Naive B cell (primary cell): ENCODE measurements at regions not wholly inside any gene's neighbourhood (a gene's known extent, or its start where the extent isn't known, plus 50 kb on each side); places are given as distances from the start of the nearest gene placed in this dataset.

Source experiments
- ATAC-seq, 2 donors: fragments of 150-1000 bp; cut with Tn5 transposase; 2 replicates each; pipeline ENCODE4 v1.10.0; 2021; ENCODE audit warnings: low read depth in 2 of 2, mild to moderate bottlenecking in 2 of 2, moderate library complexity in 2 of 2
- DNase-seq: peaks from one replicate; pipeline ENCODE4 v3.0.0; 2022
- H3K27ac Mint-ChIP-seq, 6 donors: one replicate each; pipeline ENCODE4 v1.8.0; 2020 to 2022; ENCODE audit warnings: mild to moderate bottlenecking in 6 of 6, mixed read lengths in 6 of 6, moderate library complexity in 5 of 6, inconsistent platforms in 2 of 6
- H3K27me3 Mint-ChIP-seq, 3 donors: one replicate each; pipeline ENCODE4 v1.8.0; 2021 to 2022; ENCODE audit warnings: mixed read lengths in 3 of 3, mild to moderate bottlenecking in 1 of 3
- H3K36me3 Mint-ChIP-seq, 2 donors: one replicate each; pipeline ENCODE4 v1.8.0; 2020 to 2022; ENCODE audit warnings: mixed read lengths in 2 of 2, inconsistent platforms in 1 of 2, mild to moderate bottlenecking in 1 of 2
- H3K4me1 Mint-ChIP-seq, 3 donors: one replicate each; pipeline ENCODE4 v1.8.0; 2020 to 2022; ENCODE audit warnings: mixed read lengths in 3 of 3, inconsistent platforms in 1 of 3, mild to moderate bottlenecking in 1 of 3, moderate library complexity in 1 of 3
- H3K4me3 Mint-ChIP-seq, 8 donors: one replicate each; pipeline ENCODE4 v1.8.0; 2020 to 2022; ENCODE audit warnings: mild to moderate bottlenecking in 8 of 8, mixed read lengths in 8 of 8, moderate library complexity in 8 of 8, inconsistent platforms in 2 of 8
- H3K9me3 Mint-ChIP-seq, 7 donors: one replicate each; pipeline ENCODE4 v1.8.0; 2020 to 2022; ENCODE audit warnings: mixed read lengths in 7 of 7, mild to moderate bottlenecking in 5 of 7, inconsistent platforms in 2 of 7, moderate library complexity in 1 of 7

- no peaks in the 10 kb centered on the region for H3K27me3 Mint-ChIP-seq
- H3K4me1 Mint-ChIP-seq: no peaks in the 10 kb centered on the region
- no peak for ATAC-seq
- no peak overlapping the region for H3K4me3 Mint-ChIP-seq
- DNase-seq: no peak
- peaks cover 0 to 6% (median 3%) of the 10 kb centered on the region in 7 donors for H3K9me3 Mint-ChIP-seq
- H3K36me3 Mint-ChIP-seq: no peaks in the 10 kb centered on the region
- no peak overlapping the region for H3K27ac Mint-ChIP-seq
These were observed 409.5 kb upstream of the GCFC2 start for GRCh38 chr2:76120176-76120575.

DNA sequence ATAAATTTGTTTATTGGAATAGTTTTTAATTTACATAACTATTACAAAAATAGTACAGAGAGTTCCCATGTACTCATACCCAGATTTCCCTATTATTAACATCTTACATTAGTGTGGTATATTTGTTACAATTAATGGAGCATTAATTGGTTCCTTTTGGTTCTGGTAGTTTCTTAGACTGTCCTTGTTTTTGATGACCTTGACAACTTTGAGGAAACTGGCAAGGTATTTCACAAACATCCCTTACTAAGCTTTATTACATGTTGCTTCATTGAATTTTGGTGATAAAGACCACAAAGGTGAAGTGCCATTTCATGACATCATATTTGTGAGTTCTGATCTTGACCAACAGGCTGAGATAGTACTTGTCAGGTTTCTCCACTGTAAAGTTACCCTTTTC lies 379.0 kb upstream of the GCFC2 start:
- Mint-ChIP-seq H3K9me3 (peaks cover 0 to 14% (median 4%) of the 10 kb centered on the region in 7 donors), H3K4me1 (no peaks in the 10 kb centered on the region), H3K27ac (no peak overlapping the region), H3K4me3 (no peak overlapping the region), H3K27me3 (no peaks in the 10 kb centered on the region), H3K36me3 (no peaks in the 10 kb centered on the region)
- no peak for ATAC-seq
- no peak for DNase-seq

DNA sequence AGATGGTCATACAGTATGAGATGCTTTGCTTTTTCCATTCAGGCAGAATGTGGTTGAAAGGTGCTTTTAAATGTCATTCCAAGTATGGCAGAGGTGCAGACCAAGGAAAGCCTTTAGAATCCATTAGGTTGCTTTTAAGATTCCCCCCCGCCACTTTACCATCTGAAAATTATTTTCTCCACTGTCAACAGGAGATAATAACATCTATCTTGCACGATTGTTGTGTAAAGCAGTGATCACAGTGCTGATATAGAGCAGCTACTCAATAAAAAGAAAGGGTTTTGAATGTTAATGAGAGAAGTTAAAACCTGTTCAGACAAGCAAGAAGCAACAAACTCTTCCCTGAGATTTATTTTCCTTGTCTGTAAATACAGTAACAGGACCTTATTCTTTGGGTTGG lies 372.5 kb upstream of the GCFC2 start:
- Mint-ChIP-seq H3K4me3 (no peak overlapping the region), H3K27me3 (no peaks in the 10 kb centered on the region), H3K4me1 (no peaks in the 10 kb centered on the region), H3K36me3 (no peaks in the 10 kb centered on the region), H3K9me3 (peaks cover 0 to 9% (median 0%) of the 10 kb centered on the region in 7 donors), H3K27ac (no peak overlapping the region)
- DNase-seq (no peak), ATAC-seq (no peak)

- peaks cover 0 to 7% (median 0%) of the 10 kb centered on the region in 7 donors for H3K9me3 Mint-ChIP-seq
- H3K4me3 Mint-ChIP-seq: no peak overlapping the region
- H3K36me3 Mint-ChIP-seq: no peaks in the 10 kb centered on the region
- no peaks in the 10 kb centered on the region for H3K27me3 Mint-ChIP-seq
- no peaks in the 10 kb centered on the region for H3K4me1 Mint-ChIP-seq
- DNase-seq: no peak
- ATAC-seq: no peak
- H3K27ac Mint-ChIP-seq: no peak overlapping the region
These were observed 371.8 kb upstream of the GCFC2 start for GRCh38 chr2:76082509-76082908.

DNA sequence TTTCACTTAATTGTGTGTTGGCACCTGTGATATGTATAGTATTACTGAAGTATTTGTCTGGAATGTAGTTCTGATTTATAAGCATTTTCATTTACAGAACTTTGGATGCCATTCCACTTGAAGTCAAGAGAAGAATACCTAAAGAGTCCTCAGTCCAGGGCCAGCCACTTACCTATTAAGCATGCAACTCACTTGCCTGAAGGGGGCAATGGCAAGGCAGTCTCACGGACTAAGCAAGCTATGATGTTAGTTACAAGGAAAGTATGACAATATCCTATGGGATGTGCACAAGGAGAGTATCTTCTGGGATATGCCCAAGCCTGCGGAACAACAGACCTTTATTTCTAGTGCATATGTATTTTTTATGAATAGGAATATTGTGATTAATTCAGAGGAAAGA lies 369.4 kb upstream of the GCFC2 start:
- DNase-seq (no peak), ATAC-seq (no peak)
- no peak overlapping the region for H3K4me3 Mint-ChIP-seq
- H3K36me3 Mint-ChIP-seq: no peaks in the 10 kb centered on the region
- H3K27ac Mint-ChIP-seq: no peak overlapping the region
- H3K27me3 Mint-ChIP-seq: no peaks in the 10 kb centered on the region
- H3K9me3 Mint-ChIP-seq: peaks cover 0 to 3% (median 0%) of the 10 kb centered on the region in 7 donors
- no peaks in the 10 kb centered on the region for H3K4me1 Mint-ChIP-seq

DNA sequence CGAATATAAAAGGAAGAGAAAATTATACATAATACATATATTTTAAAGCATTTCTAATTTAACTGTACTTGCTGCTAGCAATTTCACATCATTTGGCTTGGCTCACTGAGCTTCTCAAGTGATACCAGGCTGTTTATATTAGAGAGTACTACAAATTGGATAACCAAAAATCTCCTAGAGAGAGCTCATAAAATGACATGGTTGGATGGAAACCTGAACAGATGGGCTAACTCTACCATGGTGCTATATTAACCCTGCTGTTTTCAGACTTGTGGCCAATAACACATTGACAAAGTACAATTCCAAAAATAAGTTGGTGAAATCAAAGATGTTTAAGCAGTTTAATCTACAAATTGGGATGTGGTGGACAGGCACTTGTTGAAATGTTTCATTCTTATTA lies 364.4 kb upstream of the GCFC2 start:
- H3K9me3 Mint-ChIP-seq: peaks cover 0 to 4% (median 3%) of the 10 kb centered on the region in 7 donors
- no peaks in the 10 kb centered on the region for H3K4me1 Mint-ChIP-seq
- H3K27me3 Mint-ChIP-seq: no peaks in the 10 kb centered on the region
- no peak overlapping the region for H3K4me3 Mint-ChIP-seq
- ATAC-seq (no peak), DNase-seq (no peak)
- no peak overlapping the region for H3K27ac Mint-ChIP-seq
- H3K36me3 Mint-ChIP-seq: no peaks in the 10 kb centered on the region

DNA sequence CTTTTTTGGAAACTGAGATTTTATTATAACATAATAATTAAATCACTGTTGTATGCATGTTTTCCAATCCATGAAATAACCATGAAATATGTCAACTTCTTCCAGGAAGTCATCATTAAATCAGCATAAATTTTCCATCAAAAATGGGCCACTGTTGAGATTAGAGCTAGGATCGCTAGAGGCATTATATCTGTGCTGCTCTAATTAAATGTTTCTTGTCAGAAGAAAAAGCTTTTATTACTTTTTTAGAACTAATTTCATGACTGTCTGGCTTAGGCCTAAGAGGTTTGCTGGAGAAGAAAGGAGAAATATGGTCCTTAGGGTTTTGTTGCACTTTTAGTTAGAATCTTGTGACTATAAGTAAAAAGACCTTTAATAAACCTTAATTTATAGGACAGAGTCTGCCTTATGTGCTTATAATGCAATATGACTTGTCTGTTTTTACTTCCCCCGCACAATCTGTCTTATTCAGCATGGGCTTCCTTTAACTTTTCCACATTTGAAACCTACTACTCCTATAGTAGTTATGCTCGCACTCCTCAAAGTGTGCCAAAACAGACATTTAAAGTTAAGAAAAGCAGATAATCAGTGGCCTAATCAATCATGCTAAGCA lies 363.4 kb upstream of the GCFC2 start:
- H3K9me3 Mint-ChIP-seq: peaks cover 0 to 6% (median 4%) of the 10 kb centered on the region in 7 donors
- H3K27ac Mint-ChIP-seq: no peak overlapping the region
- no peaks in the 10 kb centered on the region for H3K4me1 Mint-ChIP-seq
- no peaks in the 10 kb centered on the region for H3K36me3 Mint-ChIP-seq
- DNase-seq: no peak
- H3K4me3 Mint-ChIP-seq: no peak overlapping the region
- no peaks in the 10 kb centered on the region for H3K27me3 Mint-ChIP-seq
- no peak for ATAC-seq

GRCh38 chr2:76050196-76050595 lies 339.5 kb upstream of the GCFC2 start:
- Mint-ChIP-seq H3K9me3 (peaks cover 3 to 31% (median 7%) of the 10 kb centered on the region in 7 donors), H3K27me3 (no peaks in the 10 kb centered on the region)

GRCh38 chr2:76044701-76045100 lies 334.0 kb upstream of the GCFC2 start:
- no peak overlapping the region for H3K27ac Mint-ChIP-seq
- H3K4me3 Mint-ChIP-seq: no peak overlapping the region
- peaks cover 1 to 26% (median 8%) of the 10 kb centered on the region in 7 donors for H3K9me3 Mint-ChIP-seq
- H3K4me1 Mint-ChIP-seq: no peaks in the 10 kb centered on the region
- no peaks in the 10 kb centered on the region for H3K36me3 Mint-ChIP-seq
- H3K27me3 Mint-ChIP-seq: no peaks in the 10 kb centered on the region
- DNase-seq: no peak
- no peak for ATAC-seq

More at GRCh38 chr2:76050196-76050595, 339.5 kb upstream of the GCFC2 start:
- Mint-ChIP-seq H3K4me1 (no peaks in the 10 kb centered on the region), H3K4me3 (peak overlapping the region in 1 of 8 donors; percentile 26), H3K27ac (no peak overlapping the region), H3K36me3 (no peaks in the 10 kb centered on the region)
- DNase-seq: no peak
- no peak for ATAC-seq

DNA sequence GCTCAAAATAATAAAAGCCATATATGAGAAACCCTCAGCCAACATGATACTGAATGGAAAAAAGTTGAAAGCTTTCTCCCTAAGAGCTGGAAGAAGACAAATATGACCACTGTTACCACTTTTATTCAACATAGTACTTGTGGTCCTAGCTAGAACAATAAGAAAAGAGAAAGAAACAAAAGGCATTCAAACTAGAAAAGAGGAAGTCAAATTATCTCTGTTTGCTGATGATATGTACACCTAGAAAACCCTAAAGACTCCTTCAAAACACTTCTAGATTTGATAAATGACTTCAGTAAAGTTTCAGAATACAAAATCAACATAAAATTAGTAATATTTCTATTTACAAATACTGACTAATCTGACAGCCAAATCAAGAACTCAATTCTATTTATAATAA lies 328.8 kb upstream of the GCFC2 start:
- H3K27ac Mint-ChIP-seq: no peak overlapping the region
- no peak overlapping the region for H3K4me3 Mint-ChIP-seq
- no peaks in the 10 kb centered on the region for H3K4me1 Mint-ChIP-seq
- H3K9me3 Mint-ChIP-seq: peaks cover 0 to 4% (median 0%) of the 10 kb centered on the region in 7 donors
- H3K36me3 Mint-ChIP-seq: no peaks in the 10 kb centered on the region
- H3K27me3 Mint-ChIP-seq: no peaks in the 10 kb centered on the region
- ATAC-seq (no peak), DNase-seq (no peak)

GRCh38 chr2:76027761-76028160 lies 317.0 kb upstream of the GCFC2 start:
- Mint-ChIP-seq H3K27ac (no peak overlapping the region), H3K4me3 (no peak overlapping the region), H3K4me1 (no peaks in the 10 kb centered on the region), H3K9me3 (peaks cover 5 to 42% (median 9%) of the 10 kb centered on the region in 7 donors), H3K36me3 (no peaks in the 10 kb centered on the region), H3K27me3 (no peaks in the 10 kb centered on the region)
- ATAC-seq: no peak
- DNase-seq: no peak

- ATAC-seq (no peak), DNase-seq (no peak)
- no peaks in the 10 kb centered on the region for H3K36me3 Mint-ChIP-seq
- H3K27ac Mint-ChIP-seq: no peak overlapping the region
- H3K27me3 Mint-ChIP-seq: no peaks in the 10 kb centered on the region
- peaks cover 0 to 6% (median 0%) of the 10 kb centered on the region in 7 donors for H3K9me3 Mint-ChIP-seq
- no peaks in the 10 kb centered on the region for H3K4me1 Mint-ChIP-seq
- no peak overlapping the region for H3K4me3 Mint-ChIP-seq
These were observed 308.4 kb upstream of the GCFC2 start for GRCh38 chr2:76019128-76019527.

DNA sequence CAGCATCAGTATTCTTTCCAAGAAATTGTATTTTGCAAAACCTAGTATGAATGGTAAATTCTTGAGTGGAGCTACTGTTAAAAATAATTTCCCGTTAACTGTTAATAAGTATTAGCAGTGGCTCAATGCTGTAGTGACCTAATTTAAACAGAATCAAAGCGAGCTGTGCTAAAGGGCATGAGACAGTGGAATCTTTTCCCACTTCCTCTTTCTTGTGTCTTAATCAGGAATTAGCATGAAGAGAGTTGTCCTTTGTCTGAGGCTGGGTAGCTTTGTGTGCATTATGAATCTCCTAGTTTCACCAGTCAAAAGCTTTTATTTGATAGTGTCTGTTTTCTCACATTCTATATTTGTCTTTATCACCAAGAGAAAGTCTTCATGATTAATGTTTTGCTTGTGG lies 298.8 kb upstream of the GCFC2 start:
- H3K4me3 Mint-ChIP-seq: no peak overlapping the region
- no peaks in the 10 kb centered on the region for H3K27me3 Mint-ChIP-seq
- DNase-seq: no peak
- no peaks in the 10 kb centered on the region for H3K4me1 Mint-ChIP-seq
- ATAC-seq: no peak
- no peak overlapping the region for H3K27ac Mint-ChIP-seq
- H3K36me3 Mint-ChIP-seq: no peaks in the 10 kb centered on the region
- peaks cover 0 to 8% (median 0%) of the 10 kb centered on the region in 7 donors for H3K9me3 Mint-ChIP-seq

DNA sequence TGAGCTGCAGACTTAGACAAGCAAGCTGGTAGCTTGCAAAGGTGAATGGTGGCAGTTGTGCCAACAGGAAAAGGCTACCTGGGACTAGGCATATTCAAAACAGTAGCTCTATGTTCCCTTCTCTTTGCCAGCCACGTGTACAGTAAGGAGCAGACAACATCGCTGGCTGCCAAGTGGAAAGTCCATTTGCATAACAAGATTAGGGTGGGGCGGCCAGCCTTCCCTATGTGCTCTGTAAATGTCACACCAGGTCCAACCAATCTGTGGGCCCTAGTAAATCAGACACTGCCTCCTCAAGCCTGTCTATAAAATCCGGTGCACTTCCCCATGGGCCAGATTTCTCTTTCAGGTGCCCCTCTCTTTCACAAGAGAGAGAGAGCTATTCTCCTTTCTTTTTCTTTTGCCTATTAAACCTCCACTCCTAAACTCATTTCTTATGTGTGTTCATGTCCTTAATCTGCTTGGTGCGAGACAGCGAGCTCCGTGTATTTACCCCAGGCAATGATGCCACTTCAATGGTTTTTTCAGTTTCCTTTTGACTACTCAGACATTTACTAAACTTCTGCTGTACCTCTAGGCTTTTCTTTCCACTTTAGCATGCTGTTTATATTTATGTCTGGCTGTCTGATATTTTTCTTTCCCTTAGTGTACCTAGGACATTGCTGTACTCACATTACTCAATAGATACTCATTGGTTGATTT lies 297.4 kb upstream of the GCFC2 start:
- DNase-seq (no peak), ATAC-seq (no peak)
- Mint-ChIP-seq H3K27ac (no peak overlapping the region), H3K9me3 (peaks cover 0 to 8% (median 0%) of the 10 kb centered on the region in 7 donors), H3K27me3 (no peaks in the 10 kb centered on the region), H3K36me3 (no peaks in the 10 kb centered on the region), H3K4me3 (no peak overlapping the region), H3K4me1 (no peaks in the 10 kb centered on the region)
